NCI-H2171 treated with DMSO at 0.1 percent for 48 hours (cell line): ENCODE measurements at regions not wholly inside any gene's neighbourhood (a gene's known extent, or its start where the extent isn't known, plus 50 kb on each side); places are given as distances from the start of the nearest gene placed in this dataset.
"Not testable (repeated sequence)": the region's sequence is repeated elsewhere in the genome, so short reads cannot be mapped to it uniquely, and the experiment has no call there.

Experiments
- DNase-seq: peaks from one replicate; lab custom pipeline; 2025; lab: John Stamatoyannopoulos, UW

- DNase-seq: no peak
Observed at GRCh38 chr12:74280156-74280655, 257.4 kb upstream of the ATXN7L3B start.

GRCh38 chr12:74281401-74282180, 256.0 kb upstream of the ATXN7L3B start:
- not testable (repeated sequence) for DNase-seq

DNA sequence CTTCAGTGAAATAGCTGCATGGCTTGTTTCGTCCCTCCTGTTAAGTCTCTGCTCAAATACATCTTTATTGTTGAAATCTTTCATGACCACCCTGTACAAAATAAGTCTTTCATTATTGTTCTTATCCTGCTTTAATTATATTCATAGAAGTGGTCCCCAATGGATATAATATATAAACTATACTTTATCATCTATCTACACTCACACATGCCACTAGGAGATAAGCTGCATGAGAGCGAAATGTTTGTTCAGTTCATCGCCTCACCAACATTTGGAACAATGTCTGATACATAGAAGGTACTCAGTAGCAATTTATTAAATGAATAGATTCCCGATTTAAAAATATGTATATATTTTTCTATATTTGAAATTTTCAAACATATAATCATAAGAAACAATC, 254.0 kb upstream of the ATXN7L3B start:
- DNase-seq: no peak

DNA sequence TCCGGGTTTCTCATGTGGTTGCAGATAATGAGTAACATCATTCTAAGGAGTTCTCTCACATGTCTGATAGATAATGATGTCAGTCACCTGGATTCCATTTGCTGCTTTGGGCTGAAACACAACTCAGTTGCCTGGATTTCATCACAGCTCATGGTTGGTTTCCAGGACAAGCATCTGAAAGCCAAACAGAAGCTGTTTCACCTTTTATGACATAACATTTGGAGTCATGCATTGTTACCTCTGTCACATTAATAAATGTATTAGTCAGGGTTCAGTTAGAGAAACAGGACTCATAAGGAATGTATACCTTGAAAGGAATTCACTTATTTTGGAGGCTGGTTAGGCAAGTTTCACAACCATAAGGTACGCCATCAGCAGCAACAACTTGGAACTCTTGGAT, 251.9 kb upstream of the ATXN7L3B start:
- DNase-seq: no peak

DNA sequence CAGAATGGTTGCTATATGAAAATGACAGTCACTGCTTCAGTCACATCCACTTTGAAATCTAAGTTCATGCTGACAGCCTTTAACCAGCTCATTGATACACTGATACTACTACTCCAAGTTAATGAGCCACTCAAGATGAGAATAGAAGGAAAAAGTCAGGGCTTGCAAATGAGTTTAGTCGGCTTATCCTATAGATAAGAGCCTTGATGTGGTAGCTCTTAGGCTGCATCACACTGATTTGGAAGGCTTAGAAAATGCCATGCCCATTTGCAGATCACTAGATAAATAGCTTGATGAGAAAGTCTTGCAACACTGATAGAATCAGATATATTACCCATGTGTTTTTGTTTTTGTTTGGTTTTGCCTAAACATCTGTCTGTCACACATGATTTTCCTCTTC, 251.4 kb upstream of the ATXN7L3B start:
- no peak for DNase-seq

- DNase-seq: no peak
Observed at GRCh38 chr12:74292351-74293194, 245.1 kb upstream of the ATXN7L3B start.

- DNase-seq: no peak
Observed at GRCh38 chr12:74293689-74294131, 243.9 kb upstream of the ATXN7L3B start.

DNA sequence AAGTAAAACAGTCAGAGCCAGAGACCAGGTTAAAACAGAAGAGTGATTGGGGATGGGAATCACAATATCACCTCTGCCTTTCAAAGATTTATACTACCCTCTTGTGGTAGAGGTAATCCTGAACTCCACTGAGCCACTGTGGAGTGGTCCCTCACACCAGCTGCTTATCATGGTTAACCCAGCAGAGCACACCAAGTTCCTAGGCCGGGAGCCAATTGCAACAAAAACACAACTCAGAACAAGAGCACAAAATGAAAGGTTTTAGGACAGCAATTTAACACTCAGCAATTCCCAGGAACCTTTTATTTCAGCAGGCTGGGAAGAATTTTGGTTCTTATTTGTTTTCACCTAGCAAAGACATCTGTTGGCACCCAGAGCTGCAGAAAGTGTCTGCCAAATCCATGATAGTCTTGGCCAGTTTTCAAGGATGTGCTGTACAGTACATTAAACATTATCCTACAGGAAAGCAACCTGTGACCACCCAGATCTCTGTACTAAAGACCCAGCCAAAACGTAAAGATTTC, 220.5 kb upstream of the ATXN7L3B start:
- DNase-seq: peak; percentile 43

DNA sequence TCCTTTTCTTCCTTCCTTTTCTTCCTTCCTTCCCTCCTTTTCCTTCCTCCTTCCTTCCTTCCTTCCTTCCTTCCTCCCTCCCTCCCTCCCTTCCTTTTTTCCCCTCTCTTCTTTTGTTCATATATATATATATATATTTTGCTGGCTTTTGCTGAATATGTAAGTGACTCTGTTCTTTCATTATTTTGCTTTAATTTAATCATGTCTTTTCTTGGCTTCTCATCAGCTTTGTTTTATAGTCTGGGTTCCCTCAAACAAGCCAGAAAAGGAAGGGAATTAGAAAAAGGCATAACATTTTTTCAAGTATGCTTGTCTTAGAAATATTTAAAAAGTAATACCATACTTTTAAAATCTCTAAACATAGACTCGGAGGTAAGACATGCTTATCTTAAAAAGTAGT, 219.9 kb upstream of the ATXN7L3B start:
- DNase-seq: no peak

GRCh38 chr12:74319886-74320285, 217.7 kb upstream of the ATXN7L3B start:
- DNase-seq: no peak

GRCh38 chr12:74321381-74321780, 216.3 kb upstream of the ATXN7L3B start:
- DNase-seq: no peak

GRCh38 chr12:74322792-74323191, 214.8 kb upstream of the ATXN7L3B start:
- no peak for DNase-seq

DNA sequence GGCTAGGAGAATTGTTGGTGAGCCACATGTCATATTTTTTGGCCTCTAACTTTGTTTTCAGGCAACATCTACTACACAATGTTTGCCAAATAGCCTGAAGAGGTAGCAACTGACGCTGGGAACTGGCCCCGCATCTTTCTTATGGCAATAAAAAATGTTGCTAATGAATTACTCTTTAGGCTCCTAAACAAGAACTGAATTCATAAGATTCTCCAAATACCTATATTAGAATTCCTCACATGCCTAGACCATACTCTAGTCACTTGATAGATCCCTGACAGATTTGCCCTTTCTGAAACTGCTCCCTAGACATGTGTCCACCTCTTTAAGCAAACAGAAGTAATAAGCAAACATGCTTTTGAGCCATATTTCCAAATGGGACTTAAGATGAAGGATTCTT, 209.0 kb upstream of the ATXN7L3B start:
- no peak for DNase-seq

DNA sequence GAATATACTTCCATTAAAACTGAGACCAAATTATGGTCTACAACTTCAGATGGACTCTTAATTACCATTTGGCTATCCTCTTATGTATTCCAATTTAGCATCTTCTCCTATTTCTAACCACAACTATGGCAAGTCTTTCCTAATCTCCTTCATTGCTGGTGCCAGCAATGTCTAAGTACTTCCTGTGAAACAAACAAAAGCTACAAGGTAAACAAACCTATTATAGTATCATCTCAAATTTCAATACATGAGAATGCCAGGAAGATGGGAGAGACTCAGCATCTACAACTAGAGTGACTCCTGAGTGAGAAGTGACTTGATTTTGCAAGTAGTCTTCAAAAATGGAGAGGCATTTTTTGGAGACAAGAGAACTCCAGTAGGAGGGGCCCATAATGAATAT, 202.9 kb upstream of the ATXN7L3B start:
- DNase-seq: no peak

DNA sequence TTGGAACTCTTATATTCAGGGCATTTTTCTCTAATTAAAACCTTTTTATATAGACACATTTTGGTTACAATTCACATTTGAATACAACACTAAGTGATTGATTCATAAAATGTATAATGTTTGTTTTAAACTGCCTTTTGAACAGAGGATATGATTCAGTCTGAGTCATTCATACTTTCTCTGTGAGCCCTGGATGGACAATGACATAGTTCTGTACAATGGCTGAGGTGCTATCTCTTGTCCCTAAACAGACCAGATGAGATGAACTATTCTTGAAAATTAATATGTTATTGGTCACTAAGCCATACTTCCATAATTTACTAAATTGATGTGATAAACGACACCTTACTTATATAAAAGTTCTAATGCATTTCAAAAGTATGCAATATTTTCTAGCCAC, 199.7 kb upstream of the ATXN7L3B start:
- DNase-seq: no peak

DNA sequence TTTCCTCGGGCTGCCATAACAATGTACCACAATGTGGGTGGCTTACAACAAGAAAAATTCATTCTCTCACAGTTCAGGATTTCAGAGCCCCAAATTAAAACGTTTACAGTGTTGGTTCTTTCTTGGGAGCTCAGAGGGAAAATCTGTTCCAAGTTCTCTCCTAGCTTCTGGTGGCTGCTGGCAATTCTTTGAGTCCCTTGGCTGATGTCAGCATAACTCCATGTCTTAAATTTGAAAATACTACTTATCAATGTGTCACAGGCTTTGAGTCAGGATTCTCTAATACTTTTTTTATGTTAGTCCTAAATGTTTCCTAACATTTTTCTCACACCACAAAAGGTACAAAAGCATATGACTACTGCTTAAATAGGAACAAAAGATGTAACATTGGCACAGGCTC, 198.4 kb upstream of the ATXN7L3B start:
- no peak for DNase-seq

DNA sequence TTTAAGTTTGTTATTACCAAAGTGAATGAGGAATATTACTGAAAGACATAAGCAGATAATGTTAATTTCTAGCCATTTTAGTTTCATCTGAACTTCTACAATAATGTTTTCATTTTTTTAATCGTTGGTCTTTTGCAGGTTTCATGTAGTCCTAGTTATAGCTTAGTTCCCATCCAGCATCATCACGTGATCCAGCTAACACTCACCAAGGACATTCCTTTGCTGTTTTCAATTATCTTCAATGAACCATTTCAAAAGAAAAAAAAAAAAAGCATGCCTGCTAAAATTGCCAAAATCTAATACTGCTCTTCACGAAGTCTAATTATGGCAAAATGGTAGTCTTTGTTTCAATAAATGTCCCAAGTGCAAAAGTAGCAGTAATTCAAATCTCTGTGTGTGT, 187.7 kb upstream of the ATXN7L3B start:
- DNase-seq: no peak

DNA sequence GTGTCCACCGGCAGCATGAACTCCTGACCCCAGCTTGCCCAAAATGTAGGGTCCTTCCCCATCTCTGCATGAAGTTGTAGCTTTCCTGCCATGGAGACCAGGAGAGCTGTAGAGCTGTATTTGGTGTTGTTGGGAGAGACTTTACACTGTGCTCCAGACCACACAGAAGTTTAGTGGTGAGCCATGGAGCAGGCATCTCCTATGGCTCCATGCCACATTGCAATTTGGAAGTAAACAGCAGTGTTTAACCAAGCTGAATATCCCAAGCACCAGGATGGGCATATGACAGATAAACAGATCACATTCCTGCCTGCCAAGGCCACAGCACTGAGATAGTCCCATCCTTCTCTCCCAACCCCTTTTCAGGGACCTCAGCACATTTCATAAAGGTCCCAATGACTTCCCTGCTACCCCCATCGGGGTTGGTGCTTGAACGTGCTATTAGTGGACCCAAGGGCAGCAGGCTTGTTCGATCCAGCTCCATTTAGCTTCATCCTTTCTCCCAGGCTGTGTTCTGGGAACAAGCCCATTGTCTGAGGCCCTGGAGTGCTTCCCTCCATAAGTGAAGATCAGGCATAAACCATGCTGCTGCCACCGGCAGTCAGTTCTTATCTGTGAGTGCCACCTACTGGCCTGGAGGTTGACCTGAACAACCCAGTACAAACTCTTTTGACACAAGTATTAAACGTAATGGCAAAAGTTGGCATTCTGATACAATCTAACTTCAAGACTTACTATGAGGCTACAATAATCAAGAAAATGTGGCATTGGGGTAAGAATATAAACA, 172.3 kb upstream of the ATXN7L3B start:
- peak; percentile 35 for DNase-seq

GRCh38 chr12:74370608-74371216, 166.9 kb upstream of the ATXN7L3B start:
- DNase-seq: no peak

GRCh38 chr12:74379114-74379513, 158.5 kb upstream of the ATXN7L3B start:
- no peak for DNase-seq

- no peak for DNase-seq
Observed at GRCh38 chr12:74381958-74382357, 155.7 kb upstream of the ATXN7L3B start.

GRCh38 chr12:74382983-74383382, 154.7 kb upstream of the ATXN7L3B start:
- no peak for DNase-seq
